ENCODE measurements at regions not wholly inside any gene's neighbourhood (a gene's known extent, or its start where the extent isn't known, plus 50 kb on each side); places are given as distances from the start of the nearest gene placed in this dataset.

GRCh38 chr6:53975941-53976615 is 135.2 kb upstream of the MLIP start:
- TF ChIP-seq CTCF (conservative IDR thresholded peaks at IDR 0.05; ENCODE audit: low read depth, low read length) (no peak), EZH2phosphoT487 (IDR thresholded peaks at IDR 0.05; ENCODE audit: borderline replicate concordance, low read length) (no peak)

Measured in PC-3 (cell line).